ENCODE measurements at regions not wholly inside any gene's neighbourhood (a gene's known extent, or its start where the extent isn't known, plus 50 kb on each side); places are given as distances from the start of the nearest gene placed in this dataset.

DNA sequence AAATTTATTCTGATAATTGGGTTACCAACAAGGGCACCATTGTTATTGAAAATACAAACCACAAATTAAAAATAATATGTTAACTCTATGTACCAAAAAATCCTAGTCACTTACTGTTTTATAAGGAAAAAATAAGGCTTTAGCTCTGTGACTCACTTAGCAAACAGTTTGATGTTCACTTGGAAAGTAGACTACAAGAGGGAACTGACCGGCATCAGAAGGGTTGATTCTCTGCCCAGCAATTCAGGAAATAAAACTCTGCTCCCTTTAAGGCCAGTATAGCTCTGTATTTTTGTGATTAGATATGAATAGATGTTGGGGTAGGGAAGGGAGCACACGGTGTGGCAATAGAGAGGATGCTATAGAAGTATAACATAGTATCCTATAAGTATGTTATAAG, 671.3 kb downstream of the LRRC70 start:
- TF ChIP-seq, protein P1, sequence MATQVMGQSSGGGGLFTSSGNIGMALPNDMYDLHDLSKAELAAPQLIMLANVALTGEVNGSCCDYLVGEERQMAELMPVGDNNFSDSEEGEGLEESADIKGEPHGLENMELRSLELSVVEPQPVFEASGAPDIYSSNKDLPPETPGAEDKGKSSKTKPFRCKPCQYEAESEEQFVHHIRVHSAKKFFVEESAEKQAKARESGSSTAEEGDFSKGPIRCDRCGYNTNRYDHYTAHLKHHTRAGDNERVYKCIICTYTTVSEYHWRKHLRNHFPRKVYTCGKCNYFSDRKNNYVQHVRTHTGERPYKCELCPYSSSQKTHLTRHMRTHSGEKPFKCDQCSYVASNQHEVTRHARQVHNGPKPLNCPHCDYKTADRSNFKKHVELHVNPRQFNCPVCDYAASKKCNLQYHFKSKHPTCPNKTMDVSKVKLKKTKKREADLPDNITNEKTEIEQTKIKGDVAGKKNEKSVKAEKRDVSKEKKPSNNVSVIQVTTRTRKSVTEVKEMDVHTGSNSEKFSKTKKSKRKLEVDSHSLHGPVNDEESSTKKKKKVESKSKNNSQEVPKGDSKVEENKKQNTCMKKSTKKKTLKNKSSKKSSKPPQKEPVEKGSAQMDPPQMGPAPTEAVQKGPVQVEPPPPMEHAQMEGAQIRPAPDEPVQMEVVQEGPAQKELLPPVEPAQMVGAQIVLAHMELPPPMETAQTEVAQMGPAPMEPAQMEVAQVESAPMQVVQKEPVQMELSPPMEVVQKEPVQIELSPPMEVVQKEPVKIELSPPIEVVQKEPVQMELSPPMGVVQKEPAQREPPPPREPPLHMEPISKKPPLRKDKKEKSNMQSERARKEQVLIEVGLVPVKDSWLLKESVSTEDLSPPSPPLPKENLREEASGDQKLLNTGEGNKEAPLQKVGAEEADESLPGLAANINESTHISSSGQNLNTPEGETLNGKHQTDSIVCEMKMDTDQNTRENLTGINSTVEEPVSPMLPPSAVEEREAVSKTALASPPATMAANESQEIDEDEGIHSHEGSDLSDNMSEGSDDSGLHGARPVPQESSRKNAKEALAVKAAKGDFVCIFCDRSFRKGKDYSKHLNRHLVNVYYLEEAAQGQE (IDR thresholded peaks at IDR 0.05; ENCODE audit: low read depth), result no peak
- TF ChIP-seq CREB1 (IDR thresholded peaks at IDR 0.05; ENCODE audit: low read depth), result no peak
- TF ChIP-seq, protein P2, sequence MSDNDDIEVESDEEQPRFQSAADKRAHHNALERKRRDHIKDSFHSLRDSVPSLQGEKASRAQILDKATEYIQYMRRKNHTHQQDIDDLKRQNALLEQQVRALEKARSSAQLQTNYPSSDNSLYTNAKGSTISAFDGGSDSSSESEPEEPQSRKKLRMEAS (IDR thresholded peaks at IDR 0.05), result no peak
- no peak for TF ChIP-seq EGR1 (IDR thresholded peaks at IDR 0.05)
- no peak for TF ChIP-seq CEBPB (IDR thresholded peaks at IDR 0.05)
- no peak for TF ChIP-seq RAD21 (IDR thresholded peaks at IDR 0.05; ENCODE audit: low read depth)
- no peak for TF ChIP-seq YY1 (IDR thresholded peaks at IDR 0.05; ENCODE audit: low read depth)
- TF ChIP-seq EP300 (IDR thresholded peaks at IDR 0.05; ENCODE audit: borderline replicate concordance), result no peak
- no peak for TF ChIP-seq TAF1 (IDR thresholded peaks at IDR 0.05; ENCODE audit: low read depth)
- no peak for TF ChIP-seq FOXM1 (IDR thresholded peaks at IDR 0.05; ENCODE audit: borderline replicate concordance, low read depth)
- no peak for TF ChIP-seq TEAD4 (IDR thresholded peaks at IDR 0.05)
- TF ChIP-seq, protein P3, sequence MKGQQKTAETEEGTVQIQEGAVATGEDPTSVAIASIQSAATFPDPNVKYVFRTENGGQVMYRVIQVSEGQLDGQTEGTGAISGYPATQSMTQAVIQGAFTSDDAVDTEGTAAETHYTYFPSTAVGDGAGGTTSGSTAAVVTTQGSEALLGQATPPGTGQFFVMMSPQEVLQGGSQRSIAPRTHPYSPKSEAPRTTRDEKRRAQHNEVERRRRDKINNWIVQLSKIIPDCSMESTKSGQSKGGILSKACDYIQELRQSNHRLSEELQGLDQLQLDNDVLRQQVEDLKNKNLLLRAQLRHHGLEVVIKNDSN (IDR thresholded peaks at IDR 0.05), result no peak
- TF ChIP-seq TCF12 (IDR thresholded peaks at IDR 0.05; ENCODE audit: low read depth), result no peak
